Smooth muscle cell (in vitro differentiated cells): ENCODE measurements at regions not wholly inside any gene's neighbourhood (a gene's known extent, or its start where the extent isn't known, plus 50 kb on each side); places are given as distances from the start of the nearest gene placed in this dataset.

ENCODE experiments used
- DNase-seq: peaks from one replicate; lab custom pipeline; 2025; ENCODE audit not compliant: unreplicated experiment; lab: John Stamatoyannopoulos, UW
- H2AFZ ChIP-seq: fragments of 200-600 bp; sonication (generic); 2 replicates; pipeline ENCODE4 v1.6.0; 2016; ENCODE audit warnings: antibody characterized with exemption, low read depth, mild to moderate bottlenecking
- H3F3A ChIP-seq: fragments of 200-600 bp; sonication (generic); 2 replicates; pipeline ENCODE4 v1.6.0; 2017; ENCODE audit warnings: antibody characterized with exemption, low read depth
- H3K27ac ChIP-seq: fragments of 200-600 bp; sonication (generic); 2 replicates; pipeline ENCODE4 v1.5.1; 2016; ENCODE audit warnings: low read depth, mild to moderate bottlenecking
- H3K27me3 ChIP-seq: fragments of 200-600 bp; sonication (generic); 2 replicates; pipeline ENCODE4 v1.6.1; 2016; ENCODE audit warnings: low read depth, mild to moderate bottlenecking
- H3K36me3 ChIP-seq: fragments of 200-600 bp; sonication (generic); 2 replicates; pipeline ENCODE4 v1.5.1; 2016; ENCODE audit warnings: low read depth
- H3K4me1 ChIP-seq: fragments of 200-600 bp; sonication (generic); 2 replicates; pipeline ENCODE4 v1.5.1; 2016; ENCODE audit warnings: low read depth
- H3K4me2 ChIP-seq: fragments of 200-600 bp; sonication (generic); 2 replicates; pipeline ENCODE4 v1.6.0; 2016; ENCODE audit warnings: mild to moderate bottlenecking
- H3K4me3 ChIP-seq: fragments of 200-600 bp; sonication (generic); 2 replicates; pipeline ENCODE4 v1.5.1; 2016; ENCODE audit warnings: mild to moderate bottlenecking
- H3K79me2 ChIP-seq: fragments of 200-600 bp; sonication (generic); 2 replicates; pipeline ENCODE4 v1.6.0; 2016; ENCODE audit warnings: low read depth, mild to moderate bottlenecking
- H3K9ac ChIP-seq: fragments of 200-600 bp; sonication (generic); 2 replicates; pipeline ENCODE4 v1.6.0; 2016; ENCODE audit warnings: low read depth
- H3K9me3 ChIP-seq: fragments of 200-600 bp; sonication (generic); replicated peaks from 2 replicates; pipeline ENCODE4 v1.5.1; 2016; ENCODE audit warnings: low read depth
- H4K20me1 ChIP-seq: fragments of 200-600 bp; sonication (generic); 2 replicates; pipeline ENCODE4 v1.6.0; 2016; ENCODE audit warnings: low read depth
- WGBS: methylation state at CpG from one replicate; pipeline ENCODE4 v1.1.7; 2016; ENCODE audit warnings: low lambda C conversion rate; 5-methylcytosine and 5-hydroxymethylcytosine counted together
- TF ChIP-seq, protein P1 (sequence below): fragments of 200-600 bp; sonication (generic); IDR thresholded peaks from 2 replicates; pipeline ENCODE4 v1.5.1; 2017; ENCODE audit warnings: borderline replicate concordance, mild to moderate bottlenecking, antibody characterized with exemption; ENCODE audit not compliant: insufficient read depth, poor library complexity, severe bottlenecking

GRCh38 chr3:104612218-104612617, 754.5 kb upstream of the ALCAM start:
- no peak for DNase-seq
- no peak overlapping the region for H3K9ac ChIP-seq
- no peaks in the 10 kb centered on the region for H3K79me2 ChIP-seq
- H3K27ac ChIP-seq, result no peak overlapping the region
- H3K9me3 ChIP-seq, result no peaks in the 10 kb centered on the region
- no peaks in the 10 kb centered on the region for H4K20me1 ChIP-seq
- no peaks in the 10 kb centered on the region for H3F3A ChIP-seq
- H3K36me3 ChIP-seq, result no peaks in the 10 kb centered on the region
- no peak overlapping the region for H3K4me2 ChIP-seq
- H3K4me1 ChIP-seq, result no peaks in the 10 kb centered on the region
- H3K27me3 ChIP-seq, result no peaks in the 10 kb centered on the region
- TF ChIP-seq, protein P1, sequence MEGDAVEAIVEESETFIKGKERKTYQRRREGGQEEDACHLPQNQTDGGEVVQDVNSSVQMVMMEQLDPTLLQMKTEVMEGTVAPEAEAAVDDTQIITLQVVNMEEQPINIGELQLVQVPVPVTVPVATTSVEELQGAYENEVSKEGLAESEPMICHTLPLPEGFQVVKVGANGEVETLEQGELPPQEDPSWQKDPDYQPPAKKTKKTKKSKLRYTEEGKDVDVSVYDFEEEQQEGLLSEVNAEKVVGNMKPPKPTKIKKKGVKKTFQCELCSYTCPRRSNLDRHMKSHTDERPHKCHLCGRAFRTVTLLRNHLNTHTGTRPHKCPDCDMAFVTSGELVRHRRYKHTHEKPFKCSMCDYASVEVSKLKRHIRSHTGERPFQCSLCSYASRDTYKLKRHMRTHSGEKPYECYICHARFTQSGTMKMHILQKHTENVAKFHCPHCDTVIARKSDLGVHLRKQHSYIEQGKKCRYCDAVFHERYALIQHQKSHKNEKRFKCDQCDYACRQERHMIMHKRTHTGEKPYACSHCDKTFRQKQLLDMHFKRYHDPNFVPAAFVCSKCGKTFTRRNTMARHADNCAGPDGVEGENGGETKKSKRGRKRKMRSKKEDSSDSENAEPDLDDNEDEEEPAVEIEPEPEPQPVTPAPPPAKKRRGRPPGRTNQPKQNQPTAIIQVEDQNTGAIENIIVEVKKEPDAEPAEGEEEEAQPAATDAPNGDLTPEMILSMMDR, result no peak
- H2AFZ ChIP-seq, result no peak overlapping the region
- no peak overlapping the region for H3K4me3 ChIP-seq

DNA sequence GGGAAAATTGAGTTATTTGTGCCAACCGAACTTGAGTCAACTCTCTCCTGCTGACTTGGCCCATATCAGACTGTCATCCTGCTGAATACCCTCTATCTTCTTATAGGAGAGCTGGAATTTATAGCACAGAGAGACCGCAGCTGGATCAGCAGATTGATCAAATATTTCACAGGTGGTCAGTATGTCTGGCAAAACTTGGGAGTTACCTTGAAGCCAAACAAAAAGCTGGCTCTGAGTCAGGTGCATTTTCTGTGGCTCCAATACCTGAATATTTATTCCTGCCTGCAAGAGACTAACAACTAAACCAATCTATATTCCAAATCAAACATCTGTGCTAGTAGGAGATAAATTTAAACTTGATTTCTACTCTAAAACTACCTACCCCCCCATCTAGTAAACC, 752.1 kb upstream of the ALCAM start:
- TF ChIP-seq, protein P1, result no peak
- 94% methylated on average over 2 of the region's 2 CpGs for WGBS
- H3K9me3 ChIP-seq, result no peaks in the 10 kb centered on the region
- no peaks in the 10 kb centered on the region for H3K27me3 ChIP-seq
- H2AFZ ChIP-seq, result no peak overlapping the region
- no peak overlapping the region for H3K9ac ChIP-seq
- no peaks in the 10 kb centered on the region for H3F3A ChIP-seq
- no peaks in the 10 kb centered on the region for H3K36me3 ChIP-seq
- no peak overlapping the region for H3K4me2 ChIP-seq
- no peaks in the 10 kb centered on the region for H3K4me1 ChIP-seq
- no peak overlapping the region for H3K27ac ChIP-seq
- no peak for DNase-seq
- no peak overlapping the region for H3K4me3 ChIP-seq
- no peaks in the 10 kb centered on the region for H3K79me2 ChIP-seq
- H4K20me1 ChIP-seq, result no peaks in the 10 kb centered on the region

GRCh38 chr3:104628185-104628789, 738.4 kb upstream of the ALCAM start:
- H3F3A ChIP-seq, result no peaks in the 10 kb centered on the region
- H3K36me3 ChIP-seq, result no peaks in the 10 kb centered on the region
- H3K4me1 ChIP-seq, result peaks cover 3% of the 10 kb centered on the region
- no peaks in the 10 kb centered on the region for H4K20me1 ChIP-seq
- H3K4me3 ChIP-seq, result no peak overlapping the region
- no peaks in the 10 kb centered on the region for H3K27me3 ChIP-seq
- H3K9me3 ChIP-seq, result no peaks in the 10 kb centered on the region
- peak overlapping the region; percentile 54 for H3K4me2 ChIP-seq
- no peak overlapping the region for H2AFZ ChIP-seq
- H3K79me2 ChIP-seq, result no peaks in the 10 kb centered on the region
- no peak for DNase-seq
- H3K9ac ChIP-seq, result peak overlapping the region; percentile 26
- H3K27ac ChIP-seq, result peak overlapping the region; percentile 58
- 55% methylated on average over 6 of the region's 6 CpGs for WGBS
- TF ChIP-seq, protein P1, result peak; percentile 76

- Histone ChIP-seq H3K36me3 (no peaks in the 10 kb centered on the region), H3K9ac (peak overlapping the region; percentile 26), H3K4me1 (peaks cover 3% of the 10 kb centered on the region), H3F3A (no peaks in the 10 kb centered on the region), H3K4me2 (peak overlapping the region; percentile 54), H3K79me2 (no peaks in the 10 kb centered on the region), H3K27me3 (no peaks in the 10 kb centered on the region), H3K4me3 (no peak overlapping the region), H2AFZ (peak overlapping the region; percentile 52), H4K20me1 (no peaks in the 10 kb centered on the region), H3K9me3 (no peaks in the 10 kb centered on the region), H3K27ac (peak overlapping the region; percentile 58)
- DNase-seq, result no peak
- TF ChIP-seq, protein P1, result no peak
- WGBS, result 39% methylated on average over 1 of the region's 1 CpG
Measured at GRCh38 chr3:104629038-104629437, 737.7 kb upstream of the ALCAM start.
